ENCODE measurements at regions not wholly inside any gene's neighbourhood (a gene's known extent, or its start where the extent isn't known, plus 50 kb on each side); places are given as distances from the start of the nearest gene placed in this dataset.

GRCh38 chr13:31870511-31870910 lies 131.2 kb downstream of the RXFP2 start:
- no peak for TF ChIP-seq CTCF (conservative IDR thresholded peaks at IDR 0.05; ENCODE audit: low read depth in 2 of 2)
- no peak for TF ChIP-seq POLR2AphosphoS5 (IDR thresholded peaks at IDR 0.05; ENCODE audit: low read depth)
- TF ChIP-seq, protein P1, sequence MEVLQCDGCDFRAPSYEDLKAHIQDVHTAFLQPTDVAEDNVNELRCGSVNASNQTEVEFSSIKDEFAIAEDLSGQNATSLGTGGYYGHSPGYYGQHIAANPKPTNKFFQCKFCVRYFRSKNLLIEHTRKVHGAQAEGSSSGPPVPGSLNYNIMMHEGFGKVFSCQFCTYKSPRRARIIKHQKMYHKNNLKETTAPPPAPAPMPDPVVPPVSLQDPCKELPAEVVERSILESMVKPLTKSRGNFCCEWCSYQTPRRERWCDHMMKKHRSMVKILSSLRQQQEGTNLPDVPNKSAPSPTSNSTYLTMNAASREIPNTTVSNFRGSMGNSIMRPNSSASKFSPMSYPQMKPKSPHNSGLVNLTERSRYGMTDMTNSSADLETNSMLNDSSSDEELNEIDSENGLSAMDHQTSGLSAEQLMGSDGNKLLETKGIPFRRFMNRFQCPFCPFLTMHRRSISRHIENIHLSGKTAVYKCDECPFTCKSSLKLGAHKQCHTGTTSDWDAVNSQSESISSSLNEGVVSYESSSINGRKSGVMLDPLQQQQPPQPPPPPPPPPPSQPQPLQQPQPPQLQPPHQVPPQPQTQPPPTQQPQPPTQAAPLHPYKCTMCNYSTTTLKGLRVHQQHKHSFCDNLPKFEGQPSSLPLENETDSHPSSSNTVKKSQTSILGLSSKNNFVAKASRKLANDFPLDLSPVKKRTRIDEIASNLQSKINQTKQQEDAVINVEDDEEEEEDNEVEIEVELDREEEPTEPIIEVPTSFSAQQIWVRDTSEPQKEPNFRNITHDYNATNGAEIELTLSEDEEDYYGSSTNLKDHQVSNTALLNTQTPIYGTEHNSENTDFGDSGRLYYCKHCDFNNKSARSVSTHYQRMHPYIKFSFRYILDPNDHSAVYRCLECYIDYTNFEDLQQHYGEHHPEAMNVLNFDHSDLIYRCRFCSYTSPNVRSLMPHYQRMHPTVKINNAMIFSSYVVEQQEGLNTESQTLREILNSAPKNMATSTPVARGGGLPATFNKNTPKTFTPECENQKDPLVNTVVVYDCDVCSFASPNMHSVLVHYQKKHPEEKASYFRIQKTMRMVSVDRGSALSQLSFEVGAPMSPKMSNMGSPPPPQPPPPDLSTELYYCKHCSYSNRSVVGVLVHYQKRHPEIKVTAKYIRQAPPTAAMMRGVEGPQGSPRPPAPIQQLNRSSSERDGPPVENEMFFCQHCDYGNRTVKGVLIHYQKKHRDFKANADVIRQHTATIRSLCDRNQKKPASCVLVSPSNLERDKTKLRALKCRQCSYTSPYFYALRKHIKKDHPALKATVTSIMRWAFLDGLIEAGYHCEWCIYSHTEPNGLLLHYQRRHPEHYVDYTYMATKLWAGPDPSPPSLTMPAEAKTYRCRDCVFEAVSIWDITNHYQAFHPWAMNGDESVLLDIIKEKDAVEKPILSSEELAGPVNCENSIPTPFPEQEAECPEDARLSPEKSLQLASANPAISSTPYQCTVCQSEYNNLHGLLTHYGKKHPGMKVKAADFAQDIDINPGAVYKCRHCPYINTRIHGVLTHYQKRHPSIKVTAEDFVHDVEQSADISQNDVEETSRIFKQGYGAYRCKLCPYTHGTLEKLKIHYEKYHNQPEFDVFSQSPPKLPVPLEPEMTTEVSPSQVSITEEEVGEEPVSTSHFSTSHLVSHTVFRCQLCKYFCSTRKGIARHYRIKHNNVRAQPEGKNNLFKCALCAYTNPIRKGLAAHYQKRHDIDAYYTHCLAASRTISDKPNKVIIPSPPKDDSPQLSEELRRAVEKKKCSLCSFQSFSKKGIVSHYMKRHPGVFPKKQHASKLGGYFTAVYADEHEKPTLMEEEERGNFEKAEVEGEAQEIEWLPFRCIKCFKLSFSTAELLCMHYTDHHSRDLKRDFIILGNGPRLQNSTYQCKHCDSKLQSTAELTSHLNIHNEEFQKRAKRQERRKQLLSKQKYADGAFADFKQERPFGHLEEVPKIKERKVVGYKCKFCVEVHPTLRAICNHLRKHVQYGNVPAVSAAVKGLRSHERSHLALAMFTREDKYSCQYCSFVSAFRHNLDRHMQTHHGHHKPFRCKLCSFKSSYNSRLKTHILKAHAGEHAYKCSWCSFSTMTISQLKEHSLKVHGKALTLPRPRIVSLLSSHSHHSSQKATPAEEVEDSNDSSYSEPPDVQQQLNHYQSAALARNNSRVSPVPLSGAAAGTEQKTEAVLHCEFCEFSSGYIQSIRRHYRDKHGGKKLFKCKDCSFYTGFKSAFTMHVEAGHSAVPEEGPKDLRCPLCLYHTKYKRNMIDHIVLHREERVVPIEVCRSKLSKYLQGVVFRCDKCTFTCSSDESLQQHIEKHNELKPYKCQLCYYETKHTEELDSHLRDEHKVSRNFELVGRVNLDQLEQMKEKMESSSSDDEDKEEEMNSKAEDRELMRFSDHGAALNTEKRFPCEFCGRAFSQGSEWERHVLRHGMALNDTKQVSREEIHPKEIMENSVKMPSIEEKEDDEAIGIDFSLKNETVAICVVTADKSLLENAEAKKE (CRISPR knock-in tag; IDR thresholded peaks at IDR 0.05), result no peak
- no peak for TF ChIP-seq REST (IDR thresholded peaks at IDR 0.05; ENCODE audit: unreplicated experiment)

Data from GM23338 (cell line).